Muscle layer of duodenum (tissue), 2 donors: ENCODE measurements at regions not wholly inside any gene's neighbourhood (a gene's known extent, or its start where the extent isn't known, plus 50 kb on each side); places are given as distances from the start of the nearest gene placed in this dataset.

ENCODE experiments used
- H3K27ac ChIP-seq: one replicate; pipeline ENCODE4 v1.7.0; 2013; ENCODE audit warnings: mild to moderate bottlenecking, low read length
- H3K27me3 ChIP-seq: one replicate; pipeline ENCODE4 v1.7.0; 2013; ENCODE audit warnings: low read depth, mild to moderate bottlenecking, control low read depth, low read length
- H3K36me3 ChIP-seq, 2 donors: one replicate each; pipeline ENCODE4 v1.7.0; 2013; ENCODE audit warnings: low read length in 2 of 2, control low read depth in 1 of 2, mild to moderate bottlenecking in 1 of 2; ENCODE audit not compliant: insufficient read depth in 2 of 2, control insufficient read depth in 1 of 2
- H3K4me1 ChIP-seq, 2 donors: one replicate each; pipeline ENCODE4 v1.7.0; 2013; ENCODE audit warnings: low read length in 2 of 2, mild to moderate bottlenecking in 2 of 2, control low read depth in 1 of 2, moderate library complexity in 1 of 2; ENCODE audit not compliant: insufficient read depth in 2 of 2, control insufficient read depth in 1 of 2
- H3K4me3 ChIP-seq, 2 donors: one replicate each; pipeline ENCODE4 v1.7.0; 2013; ENCODE audit warnings: low read length in 2 of 2, low read depth in 1 of 2, mild to moderate bottlenecking in 1 of 2
- H3K9me3 ChIP-seq, 2 donors: one replicate each; pipeline ENCODE4 v1.7.0; 2013; ENCODE audit warnings: low read length in 2 of 2, control low read depth in 1 of 2, mild to moderate bottlenecking in 1 of 2; ENCODE audit not compliant: control insufficient read depth in 1 of 2
- donor health status: healthy.

- Histone ChIP-seq H3K9me3 (no peaks in the 10 kb centered on the region), H3K4me3 (no peak overlapping the region), H3K27ac (no peak overlapping the region), H3K4me1 (no peaks in the 10 kb centered on the region), H3K36me3 (no peaks in the 10 kb centered on the region), H3K27me3 (no peaks in the 10 kb centered on the region)
Observed at GRCh38 chr3:182067423-182067822, 355.7 kb downstream of the SOX2 start.

GRCh38 chr3:182078316-182078715 lies 366.6 kb downstream of the SOX2 start:
- H3K4me1 ChIP-seq = no peaks in the 10 kb centered on the region
- H3K4me3 ChIP-seq = no peak overlapping the region
- no peaks in the 10 kb centered on the region for H3K36me3 ChIP-seq
- no peak overlapping the region for H3K27ac ChIP-seq
- H3K27me3 ChIP-seq = no peaks in the 10 kb centered on the region
- H3K9me3 ChIP-seq = no peaks in the 10 kb centered on the region

- Histone ChIP-seq H3K4me1 (no peaks in the 10 kb centered on the region), H3K36me3 (no peaks in the 10 kb centered on the region), H3K4me3 (no peak overlapping the region), H3K27me3 (no peaks in the 10 kb centered on the region), H3K9me3 (no peaks in the 10 kb centered on the region), H3K27ac (no peak overlapping the region)
Observed at GRCh38 chr3:182078929-182079328, 367.2 kb downstream of the SOX2 start.

DNA sequence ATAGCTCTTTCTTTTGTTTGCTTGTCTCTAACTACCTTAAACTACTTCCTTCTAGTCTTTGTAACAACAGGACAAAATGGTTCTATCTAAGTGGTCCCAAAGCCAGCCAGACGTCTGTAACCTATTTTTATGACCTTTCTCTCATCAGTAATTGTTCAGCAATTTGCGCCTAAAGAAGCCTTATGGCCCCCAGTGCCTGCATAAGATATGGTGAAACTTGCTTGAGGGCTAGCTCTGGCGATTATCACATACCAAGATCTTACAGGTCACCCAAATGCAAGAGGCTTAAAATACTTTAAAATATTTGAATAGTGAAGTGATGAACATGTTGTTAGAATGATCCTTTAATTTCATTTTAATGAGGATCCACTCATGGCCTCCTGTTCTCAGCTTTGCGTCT lies 369.4 kb downstream of the SOX2 start:
- Histone ChIP-seq H3K36me3 (no peaks in the 10 kb centered on the region), H3K27ac (no peak overlapping the region), H3K4me1 (no peaks in the 10 kb centered on the region), H3K4me3 (no peak overlapping the region), H3K27me3 (no peaks in the 10 kb centered on the region), H3K9me3 (no peaks in the 10 kb centered on the region)

- no peaks in the 10 kb centered on the region for H3K27me3 ChIP-seq
- H3K36me3 ChIP-seq = no peaks in the 10 kb centered on the region
- H3K4me1 ChIP-seq = no peaks in the 10 kb centered on the region
- H3K27ac ChIP-seq = no peak overlapping the region
- no peaks in the 10 kb centered on the region for H3K9me3 ChIP-seq
- H3K4me3 ChIP-seq = no peak overlapping the region
Observed at GRCh38 chr3:182083112-182083511, 371.4 kb downstream of the SOX2 start.

- Histone ChIP-seq H3K36me3 (no peaks in the 10 kb centered on the region), H3K4me1 (no peaks in the 10 kb centered on the region), H3K27me3 (no peaks in the 10 kb centered on the region), H3K9me3 (peaks cover 0 to 4% of the 10 kb centered on the region in 2 donors), H3K4me3 (no peak overlapping the region), H3K27ac (no peak overlapping the region)
Observed at GRCh38 chr3:182092662-182093262, 381.0 kb downstream of the SOX2 start.

GRCh38 chr3:182094321-182094720 lies 382.6 kb downstream of the SOX2 start:
- Histone ChIP-seq H3K4me3 (no peak overlapping the region), H3K27me3 (no peaks in the 10 kb centered on the region), H3K9me3 (peaks cover 0 to 4% of the 10 kb centered on the region in 2 donors), H3K36me3 (no peaks in the 10 kb centered on the region), H3K27ac (no peak overlapping the region), H3K4me1 (no peaks in the 10 kb centered on the region)

DNA sequence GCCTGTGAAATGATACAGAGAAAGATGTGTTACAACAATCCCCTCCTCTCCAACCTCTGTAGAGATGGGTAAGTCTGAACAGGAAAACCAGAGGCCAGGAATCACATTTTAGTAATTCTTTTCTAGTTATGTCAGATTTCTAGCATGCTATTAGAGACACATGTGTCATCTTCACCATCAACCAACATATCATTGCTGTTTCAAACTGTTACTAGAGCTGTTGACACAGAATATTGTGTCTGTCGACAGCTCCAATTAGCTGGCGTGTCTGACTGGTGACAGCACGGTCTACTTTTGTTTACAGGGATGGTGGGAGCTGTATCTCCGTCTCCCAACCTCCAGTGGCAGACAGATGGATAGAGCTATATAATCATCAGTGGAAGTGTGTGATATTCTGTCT lies 393.2 kb downstream of the SOX2 start:
- Histone ChIP-seq H3K27me3 (no peaks in the 10 kb centered on the region), H3K9me3 (peaks cover 0 to 9% of the 10 kb centered on the region in 2 donors), H3K27ac (no peak overlapping the region), H3K4me3 (no peak overlapping the region), H3K36me3 (no peaks in the 10 kb centered on the region), H3K4me1 (no peaks in the 10 kb centered on the region)

DNA sequence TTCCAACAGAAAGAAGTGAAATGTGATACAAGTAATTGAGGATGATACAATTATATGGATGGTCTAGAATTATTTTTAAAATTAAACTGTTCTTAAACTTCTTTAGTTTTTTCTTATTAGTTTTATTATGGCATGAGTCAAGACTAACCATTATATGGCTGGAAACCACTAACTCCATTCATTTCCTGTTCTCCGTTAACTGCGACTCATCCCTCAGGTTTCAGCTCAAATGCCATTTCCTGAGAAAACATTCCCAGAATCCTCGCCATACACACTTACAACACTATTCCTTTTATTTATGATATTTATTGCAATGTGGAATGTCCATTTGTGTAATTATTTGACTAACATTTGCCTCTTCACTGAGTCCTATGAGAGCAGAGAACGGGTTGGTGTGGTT lies 394.1 kb downstream of the SOX2 start:
- Histone ChIP-seq H3K4me1 (no peaks in the 10 kb centered on the region), H3K27ac (no peak overlapping the region), H3K4me3 (no peak overlapping the region), H3K36me3 (no peaks in the 10 kb centered on the region), H3K9me3 (peaks cover 0 to 11% of the 10 kb centered on the region in 2 donors), H3K27me3 (no peaks in the 10 kb centered on the region)

DNA sequence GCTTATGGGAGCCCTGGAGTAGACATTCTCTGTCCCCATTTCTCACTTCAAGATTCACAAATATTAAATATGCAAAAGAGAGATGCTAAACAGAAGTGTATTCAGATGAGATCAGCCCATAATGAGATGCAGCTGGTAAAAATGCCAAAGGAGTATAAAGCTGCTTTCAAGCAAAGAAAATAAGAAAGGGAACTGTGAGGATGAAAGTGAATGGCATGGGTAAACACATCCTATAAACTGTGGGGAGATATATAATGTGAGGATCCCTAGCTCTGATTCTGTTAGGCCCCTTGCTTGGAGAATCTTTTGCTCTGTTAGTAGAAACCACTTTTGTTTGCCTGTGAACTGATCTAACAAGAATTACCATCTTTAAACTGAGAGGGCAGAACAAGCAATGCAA lies 396.6 kb downstream of the SOX2 start:
- H3K27me3 ChIP-seq = no peaks in the 10 kb centered on the region
- H3K4me1 ChIP-seq = no peaks in the 10 kb centered on the region
- H3K4me3 ChIP-seq = no peak overlapping the region
- H3K9me3 ChIP-seq = peaks cover 0 to 11% of the 10 kb centered on the region in 2 donors
- H3K27ac ChIP-seq = no peak overlapping the region
- no peaks in the 10 kb centered on the region for H3K36me3 ChIP-seq

DNA sequence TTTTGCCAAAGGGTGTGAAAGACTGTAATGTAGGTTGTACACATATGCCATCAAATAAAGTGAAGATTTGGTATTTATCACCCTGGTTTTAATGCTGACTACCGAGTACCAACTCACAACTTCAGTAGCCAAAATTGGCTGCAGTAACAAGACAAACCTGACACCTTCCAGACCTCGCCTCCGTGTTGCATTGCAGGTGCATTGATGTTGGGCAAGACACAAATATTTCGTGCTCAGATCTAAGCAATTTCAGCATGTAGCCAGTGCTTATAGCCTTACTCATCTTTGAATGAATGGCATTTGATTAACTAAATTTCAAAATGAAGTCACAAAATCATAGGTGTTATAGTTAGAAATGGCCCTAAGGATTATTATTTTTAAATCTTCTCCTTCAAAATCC lies 400.2 kb downstream of the SOX2 start:
- H3K27ac ChIP-seq = no peak overlapping the region
- no peak overlapping the region for H3K4me3 ChIP-seq
- H3K9me3 ChIP-seq = peaks cover 0 to 11% of the 10 kb centered on the region in 2 donors
- H3K36me3 ChIP-seq = no peaks in the 10 kb centered on the region
- no peaks in the 10 kb centered on the region for H3K4me1 ChIP-seq
- H3K27me3 ChIP-seq = no peaks in the 10 kb centered on the region

DNA sequence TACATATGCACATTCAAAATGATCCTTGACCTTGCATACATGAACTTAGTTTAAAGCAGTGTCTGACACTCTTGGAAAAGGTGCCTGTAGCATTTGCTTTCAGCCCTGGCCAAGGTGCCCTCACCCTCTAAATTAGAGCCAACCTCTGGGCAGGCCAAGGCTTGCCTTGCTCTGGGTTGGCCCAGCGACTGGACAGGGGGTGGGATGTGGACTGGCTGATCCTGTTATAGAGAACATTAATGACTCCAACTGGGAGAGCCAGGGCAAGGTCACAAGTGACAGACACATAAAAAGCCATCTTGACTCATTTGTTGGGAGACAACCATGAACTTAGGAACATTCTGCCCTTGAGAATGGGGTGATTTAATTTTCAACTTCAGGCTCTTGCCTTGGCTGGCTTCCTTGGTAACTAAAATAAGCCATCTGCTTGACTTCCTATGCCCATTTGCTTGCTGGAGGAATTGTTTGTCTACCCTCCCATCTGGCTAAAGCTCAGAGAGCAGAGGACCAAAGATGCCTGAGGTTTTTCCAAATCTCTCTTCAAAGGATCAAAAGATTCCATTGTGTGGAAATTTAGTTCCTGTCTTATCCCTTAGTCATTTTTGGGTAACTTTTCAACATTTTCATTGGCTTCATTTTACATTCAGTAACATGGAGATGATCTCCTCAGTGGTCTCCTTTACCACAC lies 403.7 kb downstream of the SOX2 start:
- no peaks in the 10 kb centered on the region for H3K9me3 ChIP-seq
- H3K27me3 ChIP-seq = no peaks in the 10 kb centered on the region
- no peaks in the 10 kb centered on the region for H3K4me1 ChIP-seq
- no peak overlapping the region for H3K27ac ChIP-seq
- H3K36me3 ChIP-seq = no peaks in the 10 kb centered on the region
- no peak overlapping the region for H3K4me3 ChIP-seq
